Ramos (cell line): ENCODE measurements at regions not wholly inside any gene's neighbourhood (a gene's known extent, or its start where the extent isn't known, plus 50 kb on each side); places are given as distances from the start of the nearest gene placed in this dataset.

ENCODE experiments used
- in situ Hi-C: fragments of 300-500 bp; cut with MboI; formaldehyde crosslinking; loops from one replicate; pipeline ENCODE4 v1.14.3; 2022; ENCODE audit warnings: low sequenced_read_pairs; ENCODE audit not compliant: unreplicated experiment

DNA sequence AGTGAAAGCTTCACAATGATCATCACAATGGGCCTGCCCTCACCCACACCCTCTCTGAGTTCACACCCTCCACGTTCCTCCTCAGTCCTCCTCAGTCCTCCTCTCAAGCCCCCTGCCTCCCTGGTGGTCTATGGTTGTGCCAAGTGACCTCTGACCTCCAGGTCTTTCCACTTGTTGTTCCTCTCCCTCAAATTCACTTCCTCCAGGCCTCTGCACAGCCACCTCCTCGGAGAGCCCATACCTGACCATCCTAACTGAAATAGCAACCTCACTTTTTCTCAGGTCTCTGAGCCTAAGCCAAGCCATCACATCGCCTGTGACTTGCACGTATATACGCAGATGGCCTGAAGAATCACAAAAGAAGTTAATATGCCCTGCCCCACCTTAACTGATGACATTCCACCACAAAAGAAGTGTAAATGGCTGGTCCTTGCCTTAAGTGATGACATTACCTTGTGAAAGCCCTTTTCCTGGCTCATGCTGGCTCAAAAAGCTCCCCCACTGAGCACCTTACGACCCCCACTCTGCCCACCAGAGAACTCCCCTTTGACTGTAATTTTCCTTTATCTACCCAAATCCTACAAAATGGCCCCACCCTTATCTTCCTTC, 293.4 kb upstream of the TENM3 start:
- in situ Hi-C loops, result no loop called here

DNA sequence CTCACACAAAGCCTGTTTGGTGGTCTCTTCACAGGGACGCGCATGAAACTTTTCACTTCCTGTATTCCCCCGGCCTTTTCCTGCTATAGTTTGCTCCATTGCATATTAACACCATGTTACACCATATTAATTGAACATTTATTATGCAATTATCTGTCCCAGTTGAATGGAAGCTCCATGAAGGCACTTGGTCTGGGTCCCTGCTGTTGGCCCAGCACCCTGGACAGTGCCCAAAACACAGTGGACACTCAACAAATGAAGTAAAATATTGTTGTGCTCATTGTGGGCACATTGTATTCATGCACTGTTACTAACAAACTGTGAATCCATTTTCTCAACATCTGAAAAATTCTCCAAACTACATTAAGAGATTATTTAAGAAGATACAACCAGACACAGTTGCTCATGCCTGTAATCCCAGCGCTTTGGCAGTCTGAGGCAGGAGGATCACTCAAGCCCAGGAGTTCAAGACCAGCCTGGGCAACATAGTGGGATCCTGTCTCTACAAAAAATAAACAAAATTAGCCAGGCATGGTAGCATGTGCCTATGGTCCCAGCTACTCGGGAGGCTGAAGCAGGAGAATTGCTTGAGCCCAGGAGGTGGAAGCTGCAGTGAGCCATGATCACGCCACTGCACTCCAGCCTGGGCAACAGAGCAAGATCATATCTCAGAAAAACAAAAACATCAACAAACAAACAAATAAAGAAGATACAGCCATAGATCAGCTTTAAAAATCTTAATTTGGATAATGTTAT, 292.7 kb upstream of the TENM3 start:
- in situ Hi-C loops, result no loop called here

DNA sequence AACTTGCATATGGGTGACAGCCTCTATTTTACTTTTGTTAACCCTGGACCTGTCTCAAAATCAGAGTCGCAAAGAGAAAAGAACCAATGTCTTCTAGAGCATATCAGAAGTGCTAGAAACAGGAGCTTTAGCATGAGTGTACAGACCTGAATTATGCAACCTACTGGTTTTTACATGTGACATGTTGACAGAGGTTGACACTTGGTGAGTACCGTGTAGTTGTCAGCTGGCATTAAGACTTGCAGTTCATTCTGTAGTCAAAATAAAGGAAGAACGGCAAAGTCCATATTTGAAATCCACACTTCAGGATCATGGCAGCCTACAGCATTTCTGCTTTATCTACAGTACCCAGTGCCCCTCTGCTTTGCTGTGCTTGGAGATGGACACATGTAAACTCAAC, 291.9 kb upstream of the TENM3 start:
- in situ Hi-C loops, result no loop called here

DNA sequence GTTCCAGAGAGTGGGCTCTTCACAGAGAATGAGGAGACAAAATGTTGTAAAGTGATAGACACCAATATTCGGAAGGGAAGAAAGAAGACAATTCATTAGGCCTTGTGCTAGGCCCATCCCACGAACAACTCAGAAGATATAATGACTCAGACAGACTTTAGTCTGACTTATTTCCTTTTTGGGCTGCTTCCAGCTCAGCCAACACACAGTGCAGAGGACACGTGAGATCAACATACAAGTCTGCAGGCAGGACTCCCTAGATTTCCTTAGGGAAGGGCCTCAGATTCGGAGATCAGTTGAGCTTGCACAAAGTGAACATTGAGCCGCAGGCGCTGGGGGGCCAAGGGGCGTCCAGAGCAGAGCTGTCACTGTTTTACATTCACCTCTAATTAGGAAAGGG, 290.7 kb upstream of the TENM3 start:
- in situ Hi-C loops, result no loop called here

DNA sequence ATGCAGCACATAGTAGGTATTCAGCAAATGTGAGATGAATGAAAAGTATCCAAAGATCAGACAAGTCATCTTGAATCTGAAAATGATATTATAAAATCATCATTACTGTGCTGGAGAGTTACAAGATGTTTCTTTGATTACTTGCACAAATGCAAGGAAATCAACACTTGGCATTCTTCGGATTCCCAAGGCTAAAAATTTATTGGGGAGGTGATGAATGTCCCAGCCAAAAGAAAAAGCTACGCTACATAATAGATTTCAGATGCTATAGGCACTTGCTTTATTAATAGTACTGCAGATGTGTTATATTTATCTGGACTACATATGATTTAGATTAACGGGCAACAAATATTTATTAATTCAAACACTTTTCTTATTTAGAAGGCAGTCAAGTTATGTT, 286.7 kb upstream of the TENM3 start:
- in situ Hi-C loops, result no loop called here

DNA sequence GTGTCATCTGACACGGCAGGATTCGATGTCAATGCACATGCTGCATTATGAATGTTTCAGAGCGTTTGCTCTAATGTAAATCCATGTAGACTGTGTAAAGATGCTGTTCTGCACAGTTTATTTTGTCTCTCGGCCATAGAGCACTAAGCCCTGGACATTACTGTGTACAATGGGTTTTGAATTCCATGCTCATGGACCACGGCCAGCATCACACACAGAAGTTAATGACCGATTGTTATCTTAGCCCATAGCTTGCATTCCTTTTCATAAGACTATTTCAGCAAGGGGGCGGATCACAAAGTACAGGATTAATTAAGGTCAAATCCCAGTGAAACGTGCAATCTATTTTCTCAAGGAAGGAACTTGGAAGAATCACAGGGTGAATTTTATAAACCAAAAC, 286.1 kb upstream of the TENM3 start:
- in situ Hi-C loops, result no loop called here

DNA sequence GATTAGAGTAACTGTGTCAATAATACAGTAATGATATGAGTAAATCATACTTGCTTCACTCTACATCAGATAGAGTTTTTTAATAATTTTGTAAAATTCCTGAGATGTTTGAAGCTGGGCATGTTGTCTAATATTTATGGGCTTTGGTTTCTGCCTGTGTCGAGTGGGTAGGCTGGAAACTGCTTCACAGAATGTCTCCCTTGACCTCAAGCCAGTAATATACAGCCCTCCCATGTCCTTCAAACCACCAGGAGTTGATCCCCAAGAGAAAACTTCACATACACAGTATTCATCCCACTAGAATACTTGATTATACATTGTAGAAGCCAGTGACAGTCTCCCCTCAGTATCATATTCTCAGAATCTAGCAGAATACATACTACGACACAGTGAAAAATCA, 284.8 kb upstream of the TENM3 start:
- in situ Hi-C loops, result no loop called here

DNA sequence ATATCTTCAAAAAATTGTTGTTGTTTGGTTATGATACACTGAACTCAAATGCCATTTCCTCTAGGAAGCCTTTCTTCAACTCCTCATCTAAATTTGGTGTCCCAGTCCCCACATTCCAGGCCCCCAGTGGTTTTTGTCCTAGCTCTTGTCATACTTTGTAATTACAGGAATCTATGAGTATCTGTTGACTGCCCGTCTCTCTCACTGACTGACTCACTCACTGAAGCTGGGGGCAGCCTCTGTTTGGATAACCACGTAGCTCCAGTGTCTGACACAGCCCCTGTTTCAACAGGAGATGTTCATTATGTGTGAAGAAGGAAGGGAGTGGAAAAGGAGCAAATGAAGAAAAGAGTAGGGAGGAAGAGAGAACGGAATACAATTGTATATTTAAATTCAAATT, 284.1 kb upstream of the TENM3 start:
- in situ Hi-C loops, result no loop called here

DNA sequence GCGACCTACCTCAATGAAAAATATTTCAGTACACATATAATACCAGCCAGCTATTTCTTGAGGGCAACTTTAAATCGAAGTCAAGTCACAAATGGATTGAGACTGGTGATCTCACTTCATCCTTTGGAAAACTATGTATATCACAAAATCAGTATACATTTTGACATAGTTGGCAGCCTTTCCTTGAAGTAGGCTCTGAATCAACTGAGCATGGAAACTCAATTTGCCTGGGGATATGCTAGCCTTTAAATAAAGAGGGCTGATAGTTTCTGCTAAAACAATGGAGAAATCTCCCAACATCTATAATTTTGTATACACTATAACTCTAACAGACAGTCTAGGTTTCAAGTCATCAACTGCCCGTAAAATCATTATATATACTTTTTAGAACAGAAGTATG, 282.8 kb upstream of the TENM3 start:
- in situ Hi-C loops, result no loop called here

DNA sequence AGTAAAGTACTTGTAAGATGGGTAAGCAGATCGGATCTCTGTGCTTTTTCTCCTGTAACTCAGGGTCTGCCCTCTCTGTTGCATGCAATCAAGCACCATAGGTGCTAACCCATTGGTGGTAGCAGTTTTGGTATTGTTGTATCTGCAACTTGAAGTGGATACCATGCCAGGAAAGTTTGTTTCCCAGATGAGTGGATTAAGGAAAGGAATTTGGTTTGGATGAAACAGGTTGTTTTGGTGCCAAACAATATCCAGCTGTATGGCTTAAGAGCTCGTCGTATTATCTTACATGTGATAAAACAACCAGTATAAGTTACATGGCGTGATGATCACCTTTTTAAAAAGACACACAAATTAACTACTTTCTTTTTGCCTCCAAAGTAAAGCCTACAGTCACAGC, 280.9 kb upstream of the TENM3 start:
- in situ Hi-C loops, result no loop called here

DNA sequence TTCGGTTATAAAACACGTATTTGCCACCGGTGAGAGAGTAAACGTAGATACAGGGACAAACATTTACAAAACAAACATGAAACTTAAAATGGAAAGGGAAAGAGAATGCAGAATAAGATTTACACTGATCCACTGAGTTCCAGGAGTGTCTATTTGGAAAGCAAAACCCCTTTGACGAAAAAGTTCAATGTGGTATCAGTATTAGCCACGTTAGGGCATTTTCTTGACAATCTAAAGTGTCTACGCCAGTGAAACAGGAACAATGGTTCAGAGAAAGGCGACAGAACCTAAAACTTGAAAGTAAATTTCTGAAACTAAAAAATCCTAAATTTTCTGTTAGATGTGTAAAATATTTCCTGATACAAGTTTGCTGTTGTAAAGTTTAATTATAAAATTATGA, 278.5 kb upstream of the TENM3 start:
- in situ Hi-C loops, result no loop called here

DNA sequence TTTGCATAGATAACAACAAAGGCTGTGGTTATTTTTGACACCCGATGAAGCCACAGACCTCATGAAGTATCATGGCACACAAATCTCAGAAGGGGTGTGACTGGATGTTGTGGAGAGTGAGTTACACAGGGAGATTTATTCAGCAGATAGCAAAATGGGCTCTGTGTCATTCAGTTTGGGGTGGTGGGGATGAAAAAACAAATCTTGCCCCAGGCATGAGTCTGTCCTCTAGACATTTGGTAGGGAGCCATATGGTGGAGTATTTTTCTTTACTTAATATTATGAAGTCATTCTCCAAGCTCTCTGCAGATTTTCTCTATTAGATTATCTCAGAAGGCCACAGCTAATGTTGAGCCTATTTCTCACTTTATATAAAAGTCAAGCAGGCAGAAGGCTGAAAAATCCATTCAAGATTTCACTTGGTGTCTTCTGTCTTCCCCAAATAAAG, 277.1 kb upstream of the TENM3 start:
- in situ Hi-C loops, result no loop called here

DNA sequence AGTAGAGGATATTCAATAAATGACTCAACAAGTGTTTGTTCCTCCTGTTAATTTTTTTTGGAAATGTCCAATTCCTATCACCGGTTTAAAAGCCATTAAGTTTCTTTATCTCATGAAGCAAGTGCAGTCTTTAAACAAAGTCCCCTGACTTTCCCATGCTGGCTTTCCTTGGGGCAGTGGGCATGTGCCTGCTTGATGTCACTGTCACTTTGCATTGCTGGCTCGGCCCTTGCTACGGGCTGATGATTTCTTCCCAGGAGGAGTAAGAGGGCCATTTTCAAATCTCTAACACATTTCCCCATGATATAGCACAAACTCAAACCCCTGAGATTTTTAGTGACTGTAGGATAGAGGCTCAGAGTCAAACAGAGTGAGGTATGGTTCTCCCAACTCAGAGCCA, 275.8 kb upstream of the TENM3 start:
- in situ Hi-C loops, result no loop called here

DNA sequence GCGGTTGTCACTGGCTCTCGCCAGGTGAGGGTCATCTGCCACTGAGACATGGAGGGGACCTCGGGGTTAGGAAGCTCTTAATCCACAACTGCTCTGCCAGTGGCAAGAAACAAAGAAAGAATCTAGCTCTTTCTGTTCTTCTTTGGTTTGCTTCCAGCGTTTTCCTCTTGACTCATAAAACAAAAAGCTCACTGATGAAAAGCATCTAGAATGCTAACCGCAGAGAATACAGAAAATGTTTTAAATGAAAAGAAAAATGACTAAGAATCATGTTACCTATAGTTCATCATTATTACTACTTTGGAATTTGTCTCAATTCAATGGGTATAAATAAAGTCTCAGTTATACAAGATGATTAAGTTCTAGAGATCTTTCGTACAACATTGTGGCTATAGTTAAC, 274.8 kb upstream of the TENM3 start:
- in situ Hi-C loops, result no loop called here

DNA sequence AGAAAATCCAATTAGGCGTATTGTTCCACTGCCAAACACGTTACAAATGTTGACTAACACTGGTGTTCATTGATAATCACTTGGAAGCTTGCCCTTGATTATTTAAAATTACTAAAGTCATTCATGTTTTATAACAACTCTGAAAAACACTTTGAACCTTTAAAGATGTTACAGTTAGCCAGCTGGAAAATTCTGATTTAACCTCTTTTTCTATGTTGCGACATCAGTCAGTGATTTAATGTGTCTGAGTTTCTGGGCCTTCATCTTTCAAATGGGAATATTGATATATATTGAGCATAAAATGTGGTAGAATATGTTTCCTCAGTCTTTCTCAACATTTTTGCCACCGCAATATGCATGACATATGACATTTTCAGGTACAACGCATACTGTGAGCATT, 274.1 kb upstream of the TENM3 start:
- in situ Hi-C loops, result no loop called here

DNA sequence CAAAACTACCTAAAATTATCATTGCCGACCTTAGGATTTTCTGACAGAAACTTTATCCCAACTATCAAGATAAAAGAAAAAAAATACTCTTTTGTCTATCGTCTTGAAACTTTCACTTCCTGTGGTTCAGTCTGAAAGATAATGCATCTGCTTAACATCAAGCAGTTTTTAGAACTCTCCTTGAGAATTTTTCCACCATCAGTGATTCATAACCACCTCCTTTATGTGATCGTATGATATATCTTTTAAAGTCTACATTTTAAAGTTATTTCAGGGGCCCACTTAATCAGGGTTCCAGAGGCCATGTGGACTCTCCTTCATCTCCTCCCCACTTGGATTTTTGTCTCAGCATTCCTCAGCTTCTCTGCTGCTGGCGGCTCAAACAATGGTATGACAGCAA, 272.8 kb upstream of the TENM3 start:
- in situ Hi-C loops, result no loop called here

DNA sequence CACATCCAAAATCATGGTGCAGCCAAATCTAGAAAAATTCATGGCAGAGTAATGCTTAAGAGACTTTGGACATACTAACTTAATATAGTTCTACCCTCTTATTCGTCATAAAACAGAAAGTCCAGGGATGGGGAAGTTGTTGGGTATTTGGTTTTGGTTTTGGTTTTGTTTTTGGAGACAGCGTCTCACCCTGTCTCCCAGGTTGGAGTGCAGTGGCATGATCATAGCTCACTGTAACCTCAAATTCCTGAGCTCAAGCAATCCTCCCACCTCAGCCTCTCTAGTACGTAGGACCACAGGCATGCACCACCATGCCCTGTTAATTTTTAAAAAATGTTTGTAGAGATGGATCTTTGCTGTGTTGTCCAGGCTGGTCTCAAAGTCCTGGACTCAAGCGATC, 271.8 kb upstream of the TENM3 start:
- in situ Hi-C loops, result no loop called here

DNA sequence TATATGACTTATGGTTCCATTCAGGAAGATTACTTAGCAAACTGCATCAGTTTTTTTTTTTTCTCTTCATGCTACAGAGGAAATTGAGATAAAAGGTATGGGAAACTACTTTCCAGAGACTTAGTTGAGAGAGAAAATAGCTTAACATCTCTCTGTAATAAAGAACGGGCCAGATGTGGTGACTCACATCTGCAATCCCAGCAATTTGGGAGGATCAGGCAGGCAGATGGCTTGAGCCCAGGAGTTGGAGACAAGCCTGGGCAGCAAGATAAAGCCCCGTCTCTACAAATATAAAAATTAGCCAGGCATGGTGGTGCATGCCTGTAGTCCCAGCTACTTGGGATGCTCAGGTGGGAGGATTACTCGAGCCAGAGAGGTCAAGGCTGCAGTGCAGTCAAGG, 271.2 kb upstream of the TENM3 start:
- in situ Hi-C loops, result no loop called here

DNA sequence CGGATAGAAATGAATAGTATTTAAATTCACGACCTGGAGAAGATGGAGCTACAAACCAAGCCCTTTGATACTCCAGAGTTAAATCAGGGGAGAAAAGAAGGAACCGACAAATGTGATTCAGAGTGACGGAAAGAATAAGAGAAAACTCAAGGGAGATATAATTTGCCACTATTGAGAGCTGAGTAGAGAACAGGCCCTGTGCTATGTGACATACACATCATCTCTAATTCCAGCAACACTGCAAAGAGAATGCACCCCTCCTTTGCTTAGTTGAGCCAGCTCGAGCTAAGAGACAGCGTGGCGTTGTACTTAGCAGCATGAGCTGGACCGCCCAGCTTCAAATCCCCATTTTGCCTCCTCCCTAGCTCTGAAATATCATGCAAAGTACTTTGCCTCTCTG, 266.4 kb upstream of the TENM3 start:
- in situ Hi-C loops, result no loop called here

DNA sequence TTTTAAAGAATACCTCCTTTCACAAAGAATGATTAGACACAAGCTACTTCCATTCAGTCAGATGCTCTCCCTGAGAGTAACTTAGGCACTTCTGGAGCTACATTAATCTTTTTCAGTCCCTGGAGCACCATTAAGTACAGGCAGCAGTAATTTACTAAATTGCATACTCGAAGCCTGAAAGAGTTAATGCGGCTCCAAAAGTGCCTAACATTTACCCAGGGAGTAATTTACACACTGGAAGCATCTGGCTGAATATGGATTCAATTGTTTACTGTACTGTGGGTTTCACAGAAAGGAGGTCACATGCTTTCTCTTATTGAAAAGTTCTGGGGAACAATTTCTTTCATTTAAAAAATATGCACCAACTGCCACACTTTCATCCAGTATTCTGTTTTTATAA, 260.8 kb upstream of the TENM3 start:
- in situ Hi-C loops, result no loop called here

DNA sequence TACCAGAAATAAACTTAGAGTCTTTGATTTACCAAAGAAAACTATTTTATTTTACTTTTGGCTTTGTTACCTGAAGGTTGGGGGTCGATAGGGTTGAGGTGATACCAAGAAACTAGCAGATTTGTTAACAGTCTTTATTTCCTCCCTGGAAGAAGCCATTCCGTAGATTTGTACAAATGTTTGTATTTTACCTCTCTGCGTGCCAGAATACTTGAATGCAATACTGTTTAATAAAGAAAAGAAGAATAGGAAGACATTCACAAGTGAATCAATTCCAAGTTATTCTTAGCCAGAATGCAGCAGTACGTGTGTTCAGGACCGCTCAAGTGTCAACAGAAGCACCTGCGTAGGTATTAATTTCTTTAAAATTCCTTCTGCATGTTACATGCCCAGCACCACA, 260.3 kb upstream of the TENM3 start:
- in situ Hi-C loops, result no loop called here

DNA sequence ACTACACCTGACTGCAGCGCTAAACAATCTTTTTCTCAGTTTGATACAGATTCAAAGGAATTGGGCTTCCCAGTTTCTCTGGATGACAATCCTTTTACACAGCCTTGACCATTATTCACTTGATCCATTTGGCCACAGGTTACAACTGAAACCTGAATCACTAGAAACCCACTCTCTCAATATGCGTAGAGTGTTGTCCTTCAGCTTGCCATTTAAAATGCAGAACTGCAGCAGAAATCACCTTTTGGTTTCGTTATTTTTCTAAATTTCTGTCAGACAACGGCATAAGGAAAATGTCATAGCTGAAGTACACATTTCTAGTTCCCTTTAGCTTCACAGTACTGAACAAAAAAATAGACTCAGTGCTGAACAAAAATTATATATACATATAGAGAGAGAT, 255.8 kb upstream of the TENM3 start:
- in situ Hi-C loops, result no loop called here
